Vagina (tissue), 2 donors: ENCODE measurements at regions not wholly inside any gene's neighbourhood (a gene's known extent, or its start where the extent isn't known, plus 50 kb on each side); places are given as distances from the start of the nearest gene placed in this dataset.
"Not testable (repeated sequence)": the region's sequence is repeated elsewhere in the genome, so short reads cannot be mapped to it uniquely, and the experiment has no call there.

Source experiments
- CTCF ChIP-seq, 3 experiments: fragments of 450-650 bp in 2 of 3; fragments of 200-600 bp in 1 of 3; sonication (generic) in 1 of 3; IDR thresholded peaks; one replicate each; pipeline ENCODE4 v1.5.1; 2017 to 2019; ENCODE audit warnings: antibody characterized with exemption in 3 of 3, mild to moderate bottlenecking in 2 of 3, moderate library complexity in 2 of 3
- POLR2A ChIP-seq, 2 donors: fragments of 450-650 bp; IDR thresholded peaks; one replicate each; pipeline ENCODE4 v1.6.1; 2017; ENCODE audit warnings: antibody characterized with exemption in 2 of 2, mild to moderate bottlenecking in 2 of 2, moderate library complexity in 2 of 2

DNA sequence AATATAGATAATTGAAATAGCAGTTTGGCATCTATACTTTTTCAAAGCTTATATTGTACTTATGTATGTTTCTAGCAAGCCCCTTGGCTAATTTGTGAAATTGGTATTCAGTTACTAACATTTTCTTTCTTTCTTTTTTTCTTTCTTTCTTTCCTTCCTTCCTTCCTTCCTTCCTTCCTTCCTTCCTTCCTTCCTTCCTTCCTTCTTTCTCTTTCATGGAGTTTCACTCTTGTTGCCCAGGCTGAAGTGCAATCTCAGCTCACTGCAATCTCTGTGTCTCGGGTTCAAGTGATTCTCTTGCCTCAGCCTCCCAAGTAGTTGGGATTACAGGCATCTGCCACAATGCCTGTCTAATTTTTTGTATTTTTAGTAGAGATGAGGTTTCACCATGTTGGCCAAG is 215.4 kb downstream of the NNT start:
- TF ChIP-seq CTCF, POLR2A (IDR thresholded peaks at IDR 0.05): not testable (repeated sequence)
